ENCODE measurements at regions not wholly inside any gene's neighbourhood (a gene's known extent, or its start where the extent isn't known, plus 50 kb on each side); places are given as distances from the start of the nearest gene placed in this dataset.

DNA sequence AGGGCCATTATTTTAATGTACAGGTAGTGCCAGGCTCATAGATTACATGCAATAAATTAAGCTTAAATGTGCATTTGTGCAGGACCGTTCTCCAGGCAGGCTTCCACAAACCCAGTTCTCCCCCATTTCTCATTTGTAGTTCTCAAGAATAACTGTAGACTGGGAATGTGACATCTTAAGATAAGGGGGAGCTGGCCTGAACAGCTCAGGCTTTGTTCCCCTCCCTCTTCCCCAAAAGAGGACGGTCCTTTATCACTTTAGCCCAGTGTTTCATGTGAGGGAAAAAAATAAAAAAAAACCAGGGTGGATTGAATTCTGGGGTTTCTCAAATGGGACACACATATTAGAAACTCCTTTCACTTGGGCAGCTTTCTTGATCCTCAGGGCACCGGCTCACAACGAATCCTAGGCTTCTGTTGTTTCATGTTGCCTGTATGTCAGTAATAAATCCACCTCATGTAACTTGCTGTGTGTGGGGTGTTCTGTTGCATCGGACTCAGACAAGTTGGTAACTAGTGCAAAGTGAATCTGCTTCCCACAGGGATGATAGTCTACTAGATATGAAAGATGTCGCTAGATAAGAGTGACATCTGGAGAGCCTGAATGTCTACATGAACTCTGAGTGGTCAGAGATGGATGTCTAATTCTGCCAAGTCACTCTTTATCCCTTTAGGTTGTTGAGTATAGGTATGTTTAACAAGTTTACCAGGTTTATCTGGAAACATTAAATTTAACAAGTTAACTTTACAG, 2030.6 kb upstream of the NUDT12 start:
- TF ChIP-seq, protein P1, sequence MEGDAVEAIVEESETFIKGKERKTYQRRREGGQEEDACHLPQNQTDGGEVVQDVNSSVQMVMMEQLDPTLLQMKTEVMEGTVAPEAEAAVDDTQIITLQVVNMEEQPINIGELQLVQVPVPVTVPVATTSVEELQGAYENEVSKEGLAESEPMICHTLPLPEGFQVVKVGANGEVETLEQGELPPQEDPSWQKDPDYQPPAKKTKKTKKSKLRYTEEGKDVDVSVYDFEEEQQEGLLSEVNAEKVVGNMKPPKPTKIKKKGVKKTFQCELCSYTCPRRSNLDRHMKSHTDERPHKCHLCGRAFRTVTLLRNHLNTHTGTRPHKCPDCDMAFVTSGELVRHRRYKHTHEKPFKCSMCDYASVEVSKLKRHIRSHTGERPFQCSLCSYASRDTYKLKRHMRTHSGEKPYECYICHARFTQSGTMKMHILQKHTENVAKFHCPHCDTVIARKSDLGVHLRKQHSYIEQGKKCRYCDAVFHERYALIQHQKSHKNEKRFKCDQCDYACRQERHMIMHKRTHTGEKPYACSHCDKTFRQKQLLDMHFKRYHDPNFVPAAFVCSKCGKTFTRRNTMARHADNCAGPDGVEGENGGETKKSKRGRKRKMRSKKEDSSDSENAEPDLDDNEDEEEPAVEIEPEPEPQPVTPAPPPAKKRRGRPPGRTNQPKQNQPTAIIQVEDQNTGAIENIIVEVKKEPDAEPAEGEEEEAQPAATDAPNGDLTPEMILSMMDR (IDR thresholded peaks at IDR 0.05 in 4 of 5, conservative IDR thresholded peaks at IDR 0.05 in 1 of 5) = no peak
- TF ChIP-seq POLR2A (IDR thresholded peaks at IDR 0.05) = no peak
